WERI-Rb-1 (cell line): ENCODE measurements at regions not wholly inside any gene's neighbourhood (a gene's known extent, or its start where the extent isn't known, plus 50 kb on each side); places are given as distances from the start of the nearest gene placed in this dataset.

ENCODE experiments used
- DNase-seq: peaks from one replicate; pipeline ENCODE4 v3.0.0-alpha.2; 2020
- H3K27ac ChIP-seq: fragments of 250-450 bp; sonication (Bioruptor Pico); 2 replicates; pipeline ENCODE4 v1.5.1; 2020; ENCODE audit warnings: mild to moderate bottlenecking, moderate library complexity
- H3K27me3 ChIP-seq: fragments of 250-450 bp; sonication (Bioruptor Pico); 2 replicates; pipeline ENCODE4 v1.5.1; 2021; ENCODE audit warnings: mild to moderate bottlenecking, low read depth, moderate library complexity; ENCODE audit not compliant: insufficient read depth, severe bottlenecking
- H3K36me3 ChIP-seq: fragments of 250-450 bp; sonication (Bioruptor Pico); 2 replicates; pipeline ENCODE4 v1.5.1; 2020; ENCODE audit warnings: mild to moderate bottlenecking, moderate library complexity
- H3K4me3 ChIP-seq: 2 replicates; pipeline ENCODE4 v1.5.1; 2011; ENCODE audit warnings: low read depth, mild to moderate bottlenecking, control low read depth, low read length
- H3K9me3 ChIP-seq: fragments of 250-450 bp; sonication (Bioruptor Pico); 2 replicates; pipeline ENCODE4 v1.5.1; 2021; ENCODE audit warnings: mild to moderate bottlenecking, moderate library complexity; ENCODE audit not compliant: severe bottlenecking
- TF ChIP-seq, protein P1 (sequence below): IDR thresholded peaks from 2 replicates; pipeline ENCODE4 v1.5.1; 2011; ENCODE audit warnings: low read depth, mild to moderate bottlenecking, control low read depth, inconsistent platforms, low read length

DNA sequence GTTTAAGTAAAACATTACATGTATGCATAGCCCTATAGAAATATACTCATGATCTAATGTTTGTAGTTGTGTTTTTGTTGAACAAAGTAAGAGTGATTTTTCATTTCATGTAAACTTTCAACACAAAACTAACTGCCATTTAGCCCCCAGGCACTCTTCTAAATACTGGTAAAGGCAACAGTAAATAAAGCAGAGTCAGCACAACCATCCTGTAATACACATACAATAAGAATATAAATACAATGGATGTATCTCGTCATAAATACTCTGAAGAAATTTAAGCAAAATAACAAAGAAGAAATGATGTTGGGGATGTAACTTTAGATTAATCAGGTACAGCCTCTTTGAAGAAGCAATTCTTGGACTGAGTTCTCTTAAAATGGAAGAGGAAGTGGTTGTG is 821.2 kb downstream of the ARAP2 start:
- Histone ChIP-seq H3K36me3 (no peaks in the 10 kb centered on the region), H3K9me3 (no peaks in the 10 kb centered on the region), H3K4me3 (no peak overlapping the region), H3K27ac (no peak overlapping the region), H3K27me3 (no peaks in the 10 kb centered on the region)
- TF ChIP-seq, protein P1, sequence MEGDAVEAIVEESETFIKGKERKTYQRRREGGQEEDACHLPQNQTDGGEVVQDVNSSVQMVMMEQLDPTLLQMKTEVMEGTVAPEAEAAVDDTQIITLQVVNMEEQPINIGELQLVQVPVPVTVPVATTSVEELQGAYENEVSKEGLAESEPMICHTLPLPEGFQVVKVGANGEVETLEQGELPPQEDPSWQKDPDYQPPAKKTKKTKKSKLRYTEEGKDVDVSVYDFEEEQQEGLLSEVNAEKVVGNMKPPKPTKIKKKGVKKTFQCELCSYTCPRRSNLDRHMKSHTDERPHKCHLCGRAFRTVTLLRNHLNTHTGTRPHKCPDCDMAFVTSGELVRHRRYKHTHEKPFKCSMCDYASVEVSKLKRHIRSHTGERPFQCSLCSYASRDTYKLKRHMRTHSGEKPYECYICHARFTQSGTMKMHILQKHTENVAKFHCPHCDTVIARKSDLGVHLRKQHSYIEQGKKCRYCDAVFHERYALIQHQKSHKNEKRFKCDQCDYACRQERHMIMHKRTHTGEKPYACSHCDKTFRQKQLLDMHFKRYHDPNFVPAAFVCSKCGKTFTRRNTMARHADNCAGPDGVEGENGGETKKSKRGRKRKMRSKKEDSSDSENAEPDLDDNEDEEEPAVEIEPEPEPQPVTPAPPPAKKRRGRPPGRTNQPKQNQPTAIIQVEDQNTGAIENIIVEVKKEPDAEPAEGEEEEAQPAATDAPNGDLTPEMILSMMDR, result no peak
- no peak for DNase-seq

DNA sequence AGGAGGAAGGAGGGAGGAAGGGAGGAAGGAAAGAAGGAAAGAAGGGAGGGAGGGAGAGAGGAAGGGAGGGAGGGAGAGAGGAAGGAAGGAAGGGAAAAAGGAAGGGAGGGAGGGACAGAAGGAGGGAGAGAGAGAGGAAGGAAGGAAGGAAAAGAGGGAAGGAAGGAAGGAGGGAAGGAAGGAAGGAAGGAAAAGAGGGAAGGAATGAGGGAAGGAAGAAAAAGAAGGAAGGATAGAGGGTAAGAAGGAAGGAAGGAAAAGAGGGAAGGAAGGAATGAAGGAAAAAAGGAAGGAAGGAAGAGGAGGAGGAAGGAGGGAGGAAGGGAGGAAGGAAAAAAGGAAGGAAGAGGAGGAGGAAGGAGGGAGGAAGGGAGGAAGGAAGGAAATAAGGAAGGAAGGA is 796.8 kb downstream of the ARAP2 start:
- Histone ChIP-seq H3K27me3 (no peaks in the 10 kb centered on the region), H3K9me3 (peaks cover 11% of the 10 kb centered on the region), H3K36me3 (no peaks in the 10 kb centered on the region), H3K4me3 (no peak overlapping the region), H3K27ac (no peak overlapping the region)
- TF ChIP-seq, protein P1, result no peak
- no peak for DNase-seq

DNA sequence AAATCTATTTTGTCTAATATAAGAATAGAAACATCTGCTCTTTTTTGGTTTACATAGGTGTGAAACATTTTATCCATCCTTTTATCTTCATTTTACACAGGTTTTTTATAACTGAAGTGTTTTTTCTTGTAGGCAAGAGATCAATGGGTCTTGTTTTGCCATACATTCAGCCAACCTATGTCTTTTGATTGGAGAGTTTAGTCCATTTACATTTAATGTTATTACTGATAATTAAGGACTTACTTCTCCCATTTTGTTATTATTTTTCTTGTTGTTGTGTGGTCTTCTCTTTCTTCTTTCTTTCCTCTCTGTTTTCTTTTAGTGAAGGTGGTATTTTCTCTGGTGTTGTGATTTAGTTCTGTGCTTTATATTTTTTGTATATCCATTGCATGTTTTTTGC is 785.3 kb downstream of the ARAP2 start:
- Histone ChIP-seq H3K36me3 (no peaks in the 10 kb centered on the region), H3K4me3 (no peak overlapping the region)

DNA sequence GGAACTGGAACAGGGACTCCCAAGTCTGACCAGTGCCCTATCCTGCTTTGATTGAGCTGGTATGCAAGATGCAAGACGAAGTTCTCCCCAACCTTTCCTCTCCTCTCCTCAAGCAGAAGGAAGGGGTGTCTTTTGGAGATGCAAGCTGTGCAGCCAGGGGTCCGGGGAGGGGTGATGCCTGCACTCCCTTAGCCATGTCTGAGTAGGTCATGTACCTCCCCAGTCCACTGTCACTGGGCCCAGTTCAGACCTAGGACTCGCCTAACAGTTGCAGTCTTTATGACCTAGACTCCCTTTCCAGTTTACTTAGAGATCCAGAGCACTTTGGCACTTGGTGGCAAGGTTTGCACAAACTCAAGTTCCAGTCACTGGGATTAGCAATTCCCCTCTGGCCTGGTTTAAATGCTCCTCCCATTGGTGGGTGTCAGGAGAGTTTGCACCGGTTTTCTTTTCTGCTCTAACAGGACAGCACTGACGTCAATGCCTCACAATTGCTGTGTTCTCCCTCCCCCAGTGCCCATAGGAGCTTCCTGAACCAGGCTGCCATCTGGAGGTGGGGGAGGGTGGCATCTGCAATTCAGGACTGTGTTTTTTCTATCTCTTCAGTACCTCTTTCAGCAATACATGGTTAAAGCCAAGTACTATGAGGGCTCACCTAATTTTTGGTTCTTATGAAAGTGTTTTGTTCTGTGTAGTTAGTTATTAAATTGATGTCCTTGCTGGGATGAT is 782.2 kb downstream of the ARAP2 start:
- TF ChIP-seq, protein P1, result peak; percentile 26; the same call in 1 of the 2 replicates
- no peaks in the 10 kb centered on the region for H3K27me3 ChIP-seq
- H3K27ac ChIP-seq, result no peak overlapping the region
- no peaks in the 10 kb centered on the region for H3K9me3 ChIP-seq
- H3K4me3 ChIP-seq, result no peak overlapping the region
- DNase-seq, result peak; percentile 38
- no peaks in the 10 kb centered on the region for H3K36me3 ChIP-seq

More for the DNA sequence above, 785.3 kb downstream of the ARAP2 start:
- DNase-seq, result no peak
- no peak overlapping the region for H3K27ac ChIP-seq
- H3K27me3 ChIP-seq, result no peaks in the 10 kb centered on the region
- no peaks in the 10 kb centered on the region for H3K9me3 ChIP-seq
- TF ChIP-seq, protein P1, result no peak

DNA sequence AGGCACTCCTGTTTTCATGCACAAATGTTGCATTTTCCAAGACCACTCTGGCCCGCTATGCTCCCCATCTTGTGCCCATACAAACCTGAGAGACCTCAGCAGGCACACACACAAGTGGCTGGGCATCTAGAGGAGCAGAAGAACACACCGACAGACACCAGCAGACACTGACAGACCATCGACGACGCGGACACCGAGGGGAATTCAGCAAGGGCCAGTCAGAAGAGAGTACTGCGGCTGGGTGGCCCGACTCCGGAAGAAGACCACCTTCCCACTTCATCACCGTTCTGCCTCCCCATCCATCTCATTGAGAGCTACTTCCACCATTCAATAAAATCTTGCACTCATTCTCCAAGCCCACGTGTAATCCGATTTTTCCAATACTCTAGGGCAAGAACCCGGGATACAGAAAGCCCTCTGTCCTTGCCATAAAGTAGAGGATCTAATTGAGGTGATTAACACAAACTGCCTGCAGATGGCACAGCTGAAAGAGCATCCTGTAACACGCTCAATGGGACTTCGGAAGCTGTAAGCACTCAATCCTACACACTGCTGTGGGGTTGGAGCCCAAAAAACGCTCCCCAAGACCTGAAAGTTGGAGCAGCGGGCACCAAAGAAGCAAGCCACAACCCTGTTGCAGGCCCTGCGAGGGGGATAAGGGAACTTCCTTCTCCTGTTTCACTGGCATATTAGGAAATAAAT is 780.9 kb downstream of the ARAP2 start:
- Histone ChIP-seq H3K4me3 (no peak overlapping the region), H3K9me3 (no peaks in the 10 kb centered on the region), H3K27me3 (no peaks in the 10 kb centered on the region), H3K27ac (no peak overlapping the region), H3K36me3 (no peaks in the 10 kb centered on the region)
- DNase-seq, result peak; percentile 59
- TF ChIP-seq, protein P1, result peak; percentile 38; the same call in 1 of the 2 replicates
